A673 (cell line): ENCODE measurements at regions not wholly inside any gene's neighbourhood (a gene's known extent, or its start where the extent isn't known, plus 50 kb on each side); places are given as distances from the start of the nearest gene placed in this dataset.

Experiments
- BruUV-seq: library from RNA; stranded (reverse); fragments of 400-500 nt; replicated peaks from 2 replicates; lab custom pipeline; 2021; lab: Mats Ljungman, UMichigan
- CTCF ChIA-PET: fragments of 300-600 bp; sonication (Branson Sonifier 250); formaldehyde crosslinking; loops from one replicate; lab custom pipeline; 2022; ENCODE audit warnings: antibody characterized with exemption; lab: Charles Lee
- POLR2A ChIA-PET: fragments of 300-600 bp; sonication (Branson Sonifier 250); formaldehyde crosslinking; loops from one replicate; lab custom pipeline; 2022; ENCODE audit warnings: antibody characterized with exemption; ENCODE audit not compliant: low non-redundant PET; lab: Charles Lee
- DNase-seq: peaks from one replicate; pipeline ENCODE4 v3.0.0-alpha.2; 2015; ENCODE audit warnings: low spot score
- H3K27ac ChIP-seq: fragments of 200-600 bp; sonication (generic); 2 replicates; pipeline ENCODE4 v1.5.1; 2016; ENCODE audit warnings: mixed run types, low read depth, mild to moderate bottlenecking, mixed read lengths, antibody characterized with exemption, low read length; ENCODE audit not compliant: poor library complexity, severe bottlenecking
- H3K27me3 ChIP-seq: fragments of 200-600 bp; sonication (generic); replicated peaks from 2 replicates; pipeline ENCODE4 v1.6.1; 2017; ENCODE audit warnings: mixed run types, low read depth, mild to moderate bottlenecking, mixed read lengths, antibody characterized with exemption, low read length; ENCODE audit not compliant: insufficient read depth, poor library complexity
- H3K36me3 ChIP-seq: fragments of 200-600 bp; sonication (generic); 2 replicates; pipeline ENCODE4 v1.6.1; 2016; ENCODE audit warnings: mixed run types, mild to moderate bottlenecking, mixed read lengths, antibody characterized with exemption, low read length; ENCODE audit not compliant: insufficient read depth, poor library complexity, severe bottlenecking
- H3K4me1 ChIP-seq: fragments of 200-600 bp; sonication (generic); 2 replicates; pipeline ENCODE4 v1.6.1; 2017; ENCODE audit warnings: mixed run types, mild to moderate bottlenecking, mixed read lengths, antibody characterized with exemption, low read length; ENCODE audit not compliant: insufficient read depth, poor library complexity, severe bottlenecking
- H3K4me3 ChIP-seq: fragments of 200-600 bp; sonication (generic); 2 replicates; pipeline ENCODE4 v1.5.1; 2016; ENCODE audit warnings: low read depth, mixed run types, mild to moderate bottlenecking, mixed read lengths, low read length; ENCODE audit not compliant: poor library complexity, severe bottlenecking
- H3K9me3 ChIP-seq: fragments of 200-600 bp; sonication (generic); 2 replicates; pipeline ENCODE4 v1.6.1; 2016; ENCODE audit warnings: mixed run types, low read depth, mild to moderate bottlenecking, mixed read lengths, antibody characterized with exemption, low read length; ENCODE audit not compliant: poor library complexity, severe bottlenecking
- EZH2 ChIP-seq: fragments of 200-600 bp; sonication (generic); IDR thresholded peaks from 2 replicates; pipeline ENCODE4 v1.6.1; 2017; ENCODE audit warnings: borderline replicate concordance, low read depth, mild to moderate bottlenecking, mixed read lengths, antibody characterized with exemption, low read length; ENCODE audit not compliant: poor library complexity, severe bottlenecking
- intact Hi-C: fragments of 100-400 bp; cut with micrococcal nuclease; formaldehyde crosslinking; loops from one replicate; pipeline ENCODE4 v1.10.0; 2022; ENCODE audit not compliant: unreplicated experiment
- TF ChIP-seq, protein P1 (sequence below): fragments of 300-800, 200-600 bp; sonication (generic); conservative IDR thresholded peaks from 2 replicates; pipeline ENCODE4 v1.5.1; 2017; ENCODE audit warnings: low read depth, mild to moderate bottlenecking, antibody characterized with exemption, low read length, moderate library complexity, mixed read lengths

DNA sequence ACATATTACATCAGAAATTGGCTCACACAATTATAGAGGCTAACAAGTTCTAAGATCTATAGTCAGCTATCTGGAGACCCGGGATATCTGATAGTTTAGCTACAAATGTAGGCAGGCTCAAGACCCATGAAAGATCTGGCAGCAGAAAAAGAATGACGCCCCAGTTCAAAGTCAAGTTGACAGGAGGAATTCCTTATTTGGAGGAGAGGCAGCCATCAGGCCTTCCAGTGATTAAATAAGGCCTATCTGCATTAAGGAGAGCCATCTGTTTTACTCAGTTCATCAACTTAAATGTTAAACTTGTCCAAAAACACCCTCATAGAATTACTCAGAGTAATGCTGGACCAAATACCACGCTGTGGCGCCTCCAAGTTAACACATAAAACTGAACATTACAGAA, 1402.6 kb downstream of the FAM181B start:
- CTCF ChIA-PET, result no interaction called here
- H3K4me1 ChIP-seq, result no peaks in the 10 kb centered on the region
- no peaks in the 10 kb centered on the region for H3K36me3 ChIP-seq
- POLR2A ChIA-PET, result no interaction called here
- TF ChIP-seq, protein P1, sequence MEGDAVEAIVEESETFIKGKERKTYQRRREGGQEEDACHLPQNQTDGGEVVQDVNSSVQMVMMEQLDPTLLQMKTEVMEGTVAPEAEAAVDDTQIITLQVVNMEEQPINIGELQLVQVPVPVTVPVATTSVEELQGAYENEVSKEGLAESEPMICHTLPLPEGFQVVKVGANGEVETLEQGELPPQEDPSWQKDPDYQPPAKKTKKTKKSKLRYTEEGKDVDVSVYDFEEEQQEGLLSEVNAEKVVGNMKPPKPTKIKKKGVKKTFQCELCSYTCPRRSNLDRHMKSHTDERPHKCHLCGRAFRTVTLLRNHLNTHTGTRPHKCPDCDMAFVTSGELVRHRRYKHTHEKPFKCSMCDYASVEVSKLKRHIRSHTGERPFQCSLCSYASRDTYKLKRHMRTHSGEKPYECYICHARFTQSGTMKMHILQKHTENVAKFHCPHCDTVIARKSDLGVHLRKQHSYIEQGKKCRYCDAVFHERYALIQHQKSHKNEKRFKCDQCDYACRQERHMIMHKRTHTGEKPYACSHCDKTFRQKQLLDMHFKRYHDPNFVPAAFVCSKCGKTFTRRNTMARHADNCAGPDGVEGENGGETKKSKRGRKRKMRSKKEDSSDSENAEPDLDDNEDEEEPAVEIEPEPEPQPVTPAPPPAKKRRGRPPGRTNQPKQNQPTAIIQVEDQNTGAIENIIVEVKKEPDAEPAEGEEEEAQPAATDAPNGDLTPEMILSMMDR, result no peak
- TF ChIP-seq EZH2, result no peak
- no peaks in the 10 kb centered on the region for H3K27me3 ChIP-seq
- no peaks in the 10 kb centered on the region for H3K9me3 ChIP-seq
- H3K4me3 ChIP-seq, result no peak overlapping the region
- no peak for DNase-seq
- intact Hi-C loops, result no loop called here
- H3K27ac ChIP-seq, result no peak overlapping the region
- BruUV-seq, result no TSS peak

DNA sequence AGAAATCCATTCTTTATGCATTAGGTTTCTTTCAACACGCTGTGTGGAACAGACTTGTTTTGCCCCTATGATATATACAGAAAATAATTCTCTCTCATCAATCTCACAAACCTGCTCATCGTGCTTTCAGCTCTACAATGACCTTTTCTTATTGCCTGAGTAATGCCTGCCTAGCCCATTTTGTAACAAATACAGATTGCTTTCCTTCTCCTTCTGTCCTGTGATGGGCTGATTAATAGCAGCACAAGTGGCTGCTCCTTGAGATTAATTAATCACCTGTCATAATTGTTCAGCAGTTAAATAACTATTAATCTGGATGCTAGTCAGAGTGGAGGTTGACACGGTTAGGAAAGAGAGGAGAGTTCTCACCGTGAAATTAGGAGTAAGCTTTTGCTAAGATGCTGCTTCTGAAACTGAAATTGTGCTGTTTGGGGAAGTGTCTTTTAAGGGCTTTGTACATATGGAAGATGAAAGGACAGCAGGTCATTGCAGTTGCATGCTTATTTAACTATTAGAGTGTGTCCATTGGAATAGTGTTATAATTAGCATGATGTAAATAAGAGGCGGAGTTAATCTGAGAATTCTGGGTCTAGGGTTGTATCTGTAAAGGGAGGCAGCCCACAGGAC, 1430.5 kb downstream of the FAM181B start:
- Histone ChIP-seq H3K4me1 (no peaks in the 10 kb centered on the region), H3K9me3 (no peaks in the 10 kb centered on the region), H3K27ac (no peak overlapping the region), H3K36me3 (no peaks in the 10 kb centered on the region), H3K27me3 (no peaks in the 10 kb centered on the region), H3K4me3 (no peak overlapping the region)
- TF ChIP-seq, protein P1, result no peak
- TF ChIP-seq EZH2, result no peak
- POLR2A ChIA-PET, result no interaction called here
- intact Hi-C loops, result loop anchor here (10.0 kb wide), 1 partner anchor 1192 kb away; no protein-coding TSS in a partner anchor
- CTCF ChIA-PET, result no interaction called here
- DNase-seq, result no peak
- no TSS peak for BruUV-seq

DNA sequence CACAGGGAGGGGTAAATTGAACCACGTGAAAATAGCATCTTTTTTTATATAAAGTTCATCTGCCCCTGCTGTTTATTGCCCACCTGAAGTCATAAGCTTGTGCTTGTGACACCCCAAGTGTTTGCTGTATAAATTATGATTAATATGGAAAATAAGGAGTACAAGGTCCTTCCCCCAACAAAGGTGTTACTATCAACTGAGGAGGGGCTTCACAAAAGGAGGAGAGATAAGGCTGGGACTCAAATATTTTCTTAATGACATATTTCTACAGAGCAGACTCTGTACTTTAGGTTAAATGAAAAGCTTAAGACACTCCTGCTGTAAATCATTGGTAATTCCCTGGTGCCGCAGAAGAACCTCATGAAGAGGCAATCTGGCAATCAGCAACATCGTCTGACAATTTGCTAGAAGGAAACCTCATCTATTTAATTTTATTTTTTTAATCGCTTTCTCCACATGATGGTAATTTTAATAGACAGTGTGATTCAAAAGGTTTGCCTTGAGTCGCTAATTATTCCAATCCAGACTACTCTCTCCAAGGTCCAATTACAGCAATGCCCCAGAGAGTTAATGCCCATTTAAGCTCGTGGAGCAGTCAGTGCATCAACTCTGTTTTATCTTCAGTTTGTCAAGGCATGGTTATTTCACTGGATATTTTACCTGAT, 1432.4 kb downstream of the FAM181B start:
- H3K27ac ChIP-seq, result no peak overlapping the region
- BruUV-seq, result no TSS peak
- no peak overlapping the region for H3K4me3 ChIP-seq
- peak; percentile 53 for DNase-seq
- no peaks in the 10 kb centered on the region for H3K36me3 ChIP-seq
- CTCF ChIA-PET, result no interaction called here
- no peaks in the 10 kb centered on the region for H3K9me3 ChIP-seq
- no peaks in the 10 kb centered on the region for H3K27me3 ChIP-seq
- intact Hi-C loops, result loop anchor here (10.0 kb wide), 1 partner anchor 1194 kb away; no protein-coding TSS in a partner anchor
- TF ChIP-seq EZH2, result no peak
- TF ChIP-seq, protein P1, result no peak
- no peaks in the 10 kb centered on the region for H3K4me1 ChIP-seq
- POLR2A ChIA-PET, result no interaction called here
